Stimulated activated naive CD4-positive, alpha-beta T cell (primary cell): ENCODE measurements at regions not wholly inside any gene's neighbourhood (a gene's known extent, or its start where the extent isn't known, plus 50 kb on each side); places are given as distances from the start of the nearest gene placed in this dataset.

Source experiments
- DNase-seq, 6 experiments: peaks; one replicate each; lab custom pipeline; 2025; lab: John Stamatoyannopoulos, UW

DNA sequence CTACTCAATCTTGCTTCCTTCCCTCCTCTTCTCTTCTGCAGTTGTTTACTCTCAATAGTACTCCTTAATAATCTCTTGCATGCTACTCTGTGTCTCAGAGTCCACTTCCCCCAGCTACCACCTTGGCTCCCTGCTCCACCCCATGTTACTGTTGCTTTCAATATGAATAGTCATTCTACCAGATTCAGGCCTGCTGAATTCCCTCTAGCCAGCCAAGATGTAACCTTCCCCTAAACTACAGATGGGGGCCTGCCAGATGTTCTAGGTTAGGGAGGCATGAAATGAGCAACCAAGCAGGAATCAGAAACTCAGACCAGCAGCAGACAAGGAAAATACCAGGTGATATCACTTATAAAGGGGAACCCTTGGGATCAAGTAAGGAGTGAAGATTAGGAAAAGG lies 392.1 kb upstream of the DDHD1 start:
- DNase-seq = no peak

DNA sequence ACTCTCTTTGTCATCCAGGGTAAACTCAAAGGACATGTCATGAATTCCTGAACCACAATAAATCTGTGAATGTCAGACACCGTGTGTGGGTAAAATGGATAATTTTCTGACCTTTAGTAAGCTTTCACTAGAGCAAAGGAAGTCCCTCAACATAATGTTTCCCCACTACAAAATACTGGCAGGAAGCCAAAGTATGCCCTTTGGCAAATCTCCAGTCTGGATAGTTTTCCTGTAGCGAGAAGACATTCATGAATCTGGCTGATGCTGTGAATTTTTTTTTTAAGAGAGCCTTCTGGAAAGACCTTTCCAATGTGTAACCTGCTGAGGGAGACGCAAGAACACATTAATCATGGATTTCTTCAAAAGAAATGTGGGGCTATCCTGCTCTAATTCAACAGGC lies 389.6 kb upstream of the DDHD1 start:
- DNase-seq = no peak

DNA sequence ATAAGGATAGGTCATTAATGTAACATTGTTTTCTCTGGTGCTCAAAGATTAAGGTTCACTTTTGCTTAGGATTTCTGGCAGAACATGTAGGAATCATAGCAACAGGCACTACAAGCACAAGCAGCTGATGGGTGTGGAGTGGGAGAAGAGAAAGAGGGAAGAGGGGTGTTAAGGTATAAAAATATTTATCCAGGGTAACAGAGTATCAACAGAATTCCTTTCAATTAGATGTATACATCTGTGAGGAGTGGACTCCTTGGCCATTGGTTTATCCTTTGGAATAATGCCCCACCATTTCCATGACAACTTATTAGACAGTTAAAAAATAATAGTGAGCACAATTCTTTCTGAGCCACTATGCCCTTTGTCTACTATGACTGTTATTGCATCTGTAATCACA lies 388.3 kb upstream of the DDHD1 start:
- no peak for DNase-seq

DNA sequence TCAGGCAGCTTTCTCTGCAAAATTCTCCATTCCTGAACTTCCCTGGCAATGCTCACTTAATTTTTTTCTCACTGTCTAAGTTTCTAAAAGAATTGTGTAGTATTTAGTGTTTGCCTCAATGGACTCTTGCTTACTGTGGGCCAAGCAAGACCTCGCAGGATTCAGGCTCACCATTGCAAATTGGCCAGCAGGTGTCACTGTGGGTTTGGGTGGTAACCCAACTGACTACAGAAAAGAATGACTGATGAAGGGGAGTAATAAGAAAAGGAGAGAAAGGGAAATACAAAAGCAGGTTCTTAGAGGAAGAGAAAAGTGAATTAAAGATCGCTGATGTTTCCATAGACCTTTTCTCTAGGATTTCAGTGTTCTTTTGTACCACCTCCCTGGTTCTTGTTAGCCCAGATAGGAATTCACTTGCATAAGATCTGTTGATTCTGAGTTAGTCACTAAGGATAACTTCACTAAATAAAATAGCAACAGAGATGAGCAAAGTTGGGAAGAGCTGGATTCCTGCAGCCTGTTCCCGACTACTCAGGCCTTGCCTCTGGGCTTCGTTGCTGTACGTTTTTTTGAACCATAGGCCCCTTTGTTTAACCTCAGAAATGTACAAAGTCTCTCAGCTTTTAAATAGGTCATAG lies 386.5 kb upstream of the DDHD1 start:
- peak in 3 of 6 experiments; percentile 2 to 6 (median 4) for DNase-seq

DNA sequence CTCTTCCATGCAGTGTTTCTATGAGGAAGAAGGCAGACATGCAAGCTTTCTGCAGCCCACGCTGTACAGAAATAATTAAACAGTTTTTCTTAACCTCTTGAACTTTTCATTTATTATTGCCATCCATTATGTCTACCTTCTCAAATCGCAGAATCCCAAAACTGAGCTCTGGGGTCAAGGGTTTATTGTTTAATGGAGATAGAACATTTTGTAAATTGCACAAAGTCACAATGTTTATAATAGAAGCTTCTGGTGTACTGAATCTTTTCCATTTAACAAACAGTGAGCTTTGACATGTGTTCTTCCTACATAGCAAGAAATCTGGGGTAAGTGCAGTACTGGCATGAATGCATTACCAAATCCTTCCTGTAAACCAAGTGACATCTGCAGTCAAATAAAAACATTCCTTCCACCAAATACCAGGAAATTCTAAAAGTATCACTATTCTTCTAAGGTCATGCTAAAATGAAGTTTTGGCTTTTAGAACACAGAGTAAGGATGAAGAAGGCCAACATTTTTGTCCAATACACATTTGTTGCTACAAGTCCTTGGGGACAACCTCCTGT lies 385.3 kb upstream of the DDHD1 start:
- no peak for DNase-seq

DNA sequence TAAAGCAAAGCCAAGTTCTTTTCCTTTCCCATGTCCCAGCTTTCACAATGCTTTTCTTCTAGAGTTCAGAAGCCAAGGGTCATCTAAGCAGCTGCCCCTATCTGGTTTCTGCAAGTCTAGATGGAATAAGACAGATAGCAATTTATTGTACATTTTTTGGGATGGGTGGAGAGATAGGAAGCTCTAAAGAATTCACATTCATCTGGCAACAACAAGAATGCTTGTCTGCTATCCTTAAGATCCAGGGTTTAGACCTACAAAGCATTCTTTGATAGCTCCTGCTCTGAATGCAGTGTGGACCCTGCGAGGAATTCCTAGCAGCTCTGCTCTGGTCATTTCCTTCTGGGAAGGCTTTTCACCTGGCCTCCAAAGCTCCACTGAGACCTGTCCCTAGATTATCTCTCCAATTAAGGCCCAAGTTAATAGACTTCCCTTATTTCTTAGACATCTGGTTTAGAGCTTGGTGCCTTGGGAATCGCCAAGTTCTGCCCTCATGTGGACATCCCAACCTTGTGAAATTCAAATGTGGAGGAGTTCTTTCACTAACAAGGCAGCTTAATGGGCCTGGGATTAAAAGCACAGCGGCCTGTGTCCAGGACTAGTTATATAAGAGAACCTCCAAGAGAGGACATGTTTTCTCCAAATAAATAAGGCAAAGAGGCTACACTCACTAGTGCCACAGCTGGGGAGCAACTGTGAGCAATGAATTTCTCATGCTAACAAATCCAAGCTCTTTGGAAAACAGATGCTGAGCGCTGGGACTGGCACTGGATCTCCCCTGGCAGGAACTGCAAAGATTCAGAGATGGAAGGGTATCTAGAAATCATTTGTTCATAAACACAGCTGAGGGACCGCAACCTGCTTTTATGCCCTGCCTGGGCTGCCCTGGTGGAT lies 384.5 kb upstream of the DDHD1 start:
- DNase-seq = no peak

DNA sequence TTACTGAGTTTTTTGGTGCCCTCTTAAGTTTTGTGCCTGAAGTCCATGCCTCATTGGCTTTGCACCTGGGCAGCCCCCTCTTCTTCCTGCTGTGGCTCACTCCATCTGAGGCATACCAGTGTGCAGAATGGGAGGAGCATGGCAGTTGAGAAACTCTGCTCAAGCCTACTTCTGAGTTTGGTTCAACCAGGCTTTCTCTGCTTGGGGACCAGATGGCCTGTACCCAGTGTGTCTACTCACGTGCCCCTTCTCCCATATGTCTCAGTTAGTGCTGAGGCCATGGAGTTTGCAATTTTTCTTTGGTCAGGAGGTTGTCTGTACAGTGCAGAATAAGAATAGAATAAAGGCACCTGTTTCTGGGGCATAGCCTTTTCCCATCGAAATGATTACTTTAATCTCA lies 383.3 kb upstream of the DDHD1 start:
- no peak for DNase-seq

DNA sequence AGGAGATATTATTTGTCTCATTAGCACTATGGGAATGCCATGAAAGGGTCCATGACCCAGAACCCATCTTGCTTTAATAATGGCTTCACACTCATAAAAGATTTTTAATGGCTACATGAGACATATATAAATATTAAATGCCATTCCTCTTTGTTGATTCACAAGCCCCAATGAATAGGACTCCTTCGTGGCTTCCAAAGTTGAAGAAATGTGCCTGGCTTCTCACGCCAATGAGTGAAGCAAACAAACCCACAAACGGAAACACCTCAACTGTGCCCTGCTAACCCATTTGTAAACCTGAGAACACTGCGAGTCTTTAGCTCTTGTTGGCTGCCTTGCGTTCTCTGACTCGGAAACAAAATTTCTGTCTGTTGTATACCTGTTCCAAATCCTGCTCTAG lies 381.7 kb upstream of the DDHD1 start:
- no peak for DNase-seq

DNA sequence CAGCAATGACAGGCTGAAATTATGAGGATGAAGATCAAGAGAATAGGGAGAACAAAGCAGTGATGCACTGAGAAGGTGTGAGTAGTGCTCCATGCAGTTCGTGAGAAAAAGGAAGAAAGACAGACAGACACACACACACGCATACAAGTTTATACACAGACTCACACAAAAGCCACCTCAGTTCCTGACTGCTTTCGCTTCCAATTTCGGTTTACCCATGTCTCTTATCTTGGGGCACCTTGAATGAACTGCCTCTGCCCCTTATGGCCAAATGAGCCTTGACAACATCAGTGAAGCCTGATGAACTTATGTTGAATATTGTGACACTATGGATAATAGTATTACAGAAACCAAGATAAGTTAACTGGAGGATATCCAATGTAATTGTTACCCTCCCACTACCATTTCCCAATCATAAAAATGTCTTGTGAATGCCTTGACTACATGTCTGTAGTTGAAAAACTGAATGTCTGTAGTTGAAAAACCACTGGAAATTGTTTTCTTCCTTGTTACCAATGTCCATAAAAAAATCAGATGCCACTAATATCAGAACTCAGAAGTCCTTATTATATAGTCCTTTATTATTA lies 380.4 kb upstream of the DDHD1 start:
- no peak for DNase-seq

DNA sequence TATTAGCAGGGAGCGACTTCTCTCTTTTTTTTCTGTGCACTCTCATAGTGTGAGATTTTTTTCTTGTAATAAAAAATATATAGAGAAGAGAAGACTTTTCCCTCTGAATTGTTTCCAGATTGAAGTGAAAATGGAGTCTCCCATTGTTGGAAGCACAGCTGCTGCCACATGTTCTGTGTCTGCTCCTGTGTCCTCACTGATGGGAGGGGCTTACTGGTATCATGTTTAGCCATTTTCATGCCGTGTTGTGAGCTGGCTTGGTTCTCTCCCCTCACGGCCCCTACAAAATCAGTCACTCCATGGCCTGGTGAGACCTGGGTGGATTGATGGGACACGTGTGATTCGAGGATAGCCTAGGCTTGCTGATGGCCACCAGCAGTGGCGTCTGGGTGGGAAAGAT lies 379.7 kb upstream of the DDHD1 start:
- no peak for DNase-seq

DNA sequence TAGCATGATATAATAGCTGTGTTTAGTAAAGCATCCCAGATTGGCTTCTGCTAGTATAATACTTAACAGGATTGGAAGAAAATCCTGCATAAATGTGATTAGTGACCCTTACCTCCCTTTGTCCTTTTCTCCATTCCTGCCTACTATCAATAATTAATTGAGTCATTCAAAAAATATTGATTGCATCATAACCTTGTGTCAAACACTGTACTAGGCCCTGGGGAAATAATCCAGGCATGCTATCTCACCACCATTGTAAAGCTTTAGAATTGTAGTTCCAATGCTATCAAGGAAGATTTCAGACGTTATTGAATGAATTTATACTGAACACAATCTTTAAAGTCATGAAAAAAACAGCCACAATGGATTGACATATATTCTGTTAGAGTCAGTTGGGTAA lies 378.6 kb upstream of the DDHD1 start:
- DNase-seq = no peak

DNA sequence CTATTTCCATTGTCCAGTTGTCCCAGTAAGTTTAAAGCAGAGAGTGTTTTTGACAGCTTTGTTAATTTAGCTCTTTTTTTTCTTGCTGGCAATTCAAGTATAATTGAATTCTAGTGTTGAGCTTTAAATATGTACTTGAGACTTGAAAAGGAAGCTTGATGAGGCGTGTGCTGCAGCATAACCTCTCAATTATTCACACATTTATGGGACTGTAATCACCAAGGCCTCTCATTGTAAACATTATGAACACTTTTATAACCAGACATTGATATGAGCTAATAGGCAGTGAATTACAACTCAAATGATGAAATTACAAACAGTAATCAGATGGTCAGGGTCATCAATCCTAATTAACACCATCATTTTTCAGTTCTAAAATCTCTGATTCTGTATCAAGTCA lies 378.0 kb upstream of the DDHD1 start:
- no peak for DNase-seq

DNA sequence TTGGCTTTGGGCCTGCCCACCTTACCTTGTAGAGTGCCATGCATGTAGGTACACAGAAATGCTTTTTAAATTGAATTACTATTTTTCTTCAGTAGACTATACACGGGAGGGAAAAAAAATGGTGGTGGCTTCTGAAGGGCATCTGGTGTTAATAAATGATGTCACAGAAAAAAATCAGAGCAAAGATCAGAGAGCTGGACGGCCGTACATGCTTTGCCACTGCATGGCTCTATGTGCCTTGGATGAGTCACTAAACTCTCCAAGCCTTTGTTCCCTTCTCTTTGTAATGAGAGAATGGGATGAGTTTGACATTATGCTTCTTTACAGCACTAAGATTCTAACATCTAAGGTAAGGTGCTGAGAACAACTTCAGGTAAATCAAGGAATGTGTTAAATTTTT lies 376.4 kb upstream of the DDHD1 start:
- no peak for DNase-seq

DNA sequence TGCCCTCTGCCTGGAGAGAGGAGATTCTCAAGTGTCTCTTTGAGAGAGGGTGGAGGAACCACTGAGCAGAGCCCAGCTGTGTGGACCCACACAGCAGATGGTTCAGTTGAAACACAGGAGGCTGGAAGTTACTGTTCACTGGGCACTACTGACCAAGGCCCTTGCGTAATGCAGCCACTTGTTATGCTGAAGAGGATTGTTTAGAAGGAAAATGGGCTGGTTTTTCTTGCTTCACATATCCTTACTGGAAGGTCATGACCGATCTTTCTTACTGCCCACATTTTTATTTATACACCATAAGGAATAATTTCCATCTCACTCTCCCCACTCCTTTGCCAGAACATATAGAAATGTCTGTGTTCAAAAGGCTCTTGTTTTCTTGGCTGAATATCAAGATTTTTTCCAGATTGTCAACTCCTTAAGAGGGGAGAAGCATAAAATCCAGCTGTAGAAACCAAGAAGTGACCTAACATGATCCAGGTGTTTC lies 375.1 kb upstream of the DDHD1 start:
- DNase-seq = no peak

DNA sequence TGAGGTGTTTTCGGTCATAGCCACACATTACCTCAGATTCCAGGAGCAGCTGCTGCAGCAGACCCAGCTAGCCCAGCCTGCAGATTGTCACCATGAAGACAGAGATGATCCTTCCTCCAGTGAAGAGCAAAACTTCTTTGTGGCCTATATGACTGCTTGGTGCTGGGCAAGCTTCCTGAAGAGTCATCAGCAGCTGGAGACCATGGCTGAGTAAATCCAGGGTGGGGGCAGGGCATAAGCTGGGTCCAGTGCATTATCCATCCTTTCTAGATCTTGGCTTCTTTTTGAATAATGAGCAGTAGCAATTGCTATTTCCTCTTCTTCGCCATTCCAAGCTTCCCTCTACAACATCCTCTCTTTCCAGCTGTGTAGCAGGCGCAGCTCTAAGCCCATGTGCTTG lies 373.1 kb upstream of the DDHD1 start:
- DNase-seq = no peak

DNA sequence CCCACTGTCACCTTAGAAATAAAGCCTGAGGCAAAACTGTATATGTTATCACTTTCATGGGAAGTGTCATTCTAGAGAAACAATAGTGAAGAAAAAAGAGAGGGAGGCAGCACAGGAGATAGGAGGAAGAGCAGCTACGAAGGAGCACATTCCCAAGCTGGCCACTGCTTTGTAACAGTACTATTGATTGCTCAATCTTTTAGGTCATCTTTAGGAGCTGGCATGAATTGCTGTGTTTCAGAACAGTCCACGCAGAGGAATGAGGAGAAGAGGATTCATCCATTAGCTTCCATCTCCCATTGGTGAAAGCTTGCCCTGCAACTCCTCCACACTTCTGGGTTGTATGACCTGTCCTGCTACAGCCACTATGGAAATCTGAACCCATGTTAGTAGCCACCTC lies 372.5 kb upstream of the DDHD1 start:
- no peak for DNase-seq

DNA sequence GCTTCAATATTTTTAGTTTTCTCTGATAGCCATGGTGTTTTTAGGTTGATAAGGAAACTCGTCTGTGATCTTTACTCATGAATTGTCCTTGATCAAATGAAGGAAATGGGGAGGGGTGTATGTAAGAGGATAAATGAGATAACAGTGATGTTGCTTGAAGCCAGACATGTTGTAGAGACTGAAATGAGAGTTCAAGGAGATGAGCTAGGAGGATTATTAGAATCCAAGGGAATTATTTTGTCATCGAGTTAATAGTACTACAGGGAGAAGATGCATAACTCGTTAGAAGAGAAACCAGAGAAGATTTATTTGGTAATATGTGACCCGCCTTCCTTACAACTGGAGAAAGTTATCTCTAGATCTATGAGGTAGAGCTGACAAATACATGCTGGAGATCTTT lies 371.3 kb upstream of the DDHD1 start:
- no peak for DNase-seq

DNA sequence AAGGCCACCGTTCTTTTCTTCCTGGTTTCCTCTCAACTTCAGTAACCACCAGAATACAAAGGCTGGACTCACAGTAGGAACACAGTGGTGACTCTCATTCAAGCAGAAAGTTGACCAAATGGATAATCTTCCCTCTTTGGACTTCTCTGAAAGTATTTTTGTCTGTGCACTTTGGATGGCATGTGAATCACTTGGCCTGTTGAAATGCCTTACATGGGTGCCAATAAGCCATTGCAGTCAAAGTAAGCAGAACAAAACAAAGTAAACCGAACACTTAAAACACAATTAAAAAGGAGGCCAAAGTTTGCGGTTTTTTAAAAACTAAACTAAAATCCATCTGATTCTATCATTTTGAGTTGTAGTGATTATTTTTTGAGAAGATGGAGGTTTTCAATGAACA lies 370.1 kb upstream of the DDHD1 start:
- DNase-seq = no peak

DNA sequence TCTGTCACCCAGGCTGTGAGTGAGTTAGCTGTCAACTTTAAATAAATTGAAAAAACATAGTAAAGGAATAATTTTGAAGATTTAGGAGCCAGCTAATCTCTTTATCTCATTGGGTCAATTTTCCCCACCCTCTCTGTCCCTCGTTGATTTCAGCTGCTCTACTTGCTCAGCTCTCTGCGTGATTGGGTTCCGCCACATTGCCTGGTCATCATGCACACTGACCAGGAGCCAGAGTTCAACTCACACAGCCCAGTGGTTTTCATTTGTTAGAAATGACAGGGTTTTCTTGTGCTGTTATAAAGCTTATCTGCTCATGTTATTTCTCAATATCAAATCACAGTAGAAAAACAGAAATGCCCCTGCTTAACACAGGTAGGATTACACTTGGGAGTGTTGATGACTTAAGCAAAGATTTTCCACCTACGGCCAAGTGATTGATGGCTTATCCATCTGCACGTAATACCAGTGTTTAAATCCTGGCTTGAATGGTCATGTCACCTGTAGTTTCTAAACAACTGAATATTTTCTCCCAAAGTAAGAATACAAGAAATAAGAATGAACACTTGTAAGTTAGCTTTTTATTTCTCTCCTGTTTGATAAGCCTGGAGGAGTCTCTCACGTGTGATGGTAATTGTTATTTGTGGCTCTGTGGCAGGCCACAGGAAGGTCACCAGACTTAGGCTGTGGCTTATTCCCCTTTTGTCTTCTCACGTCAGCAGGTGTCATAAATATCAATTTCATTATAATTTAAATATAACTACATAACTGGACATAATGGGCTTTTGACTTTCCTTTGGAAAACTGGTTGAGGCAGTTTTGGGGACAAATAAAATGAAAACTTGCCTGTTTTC lies 367.2 kb upstream of the DDHD1 start:
- DNase-seq = no peak

DNA sequence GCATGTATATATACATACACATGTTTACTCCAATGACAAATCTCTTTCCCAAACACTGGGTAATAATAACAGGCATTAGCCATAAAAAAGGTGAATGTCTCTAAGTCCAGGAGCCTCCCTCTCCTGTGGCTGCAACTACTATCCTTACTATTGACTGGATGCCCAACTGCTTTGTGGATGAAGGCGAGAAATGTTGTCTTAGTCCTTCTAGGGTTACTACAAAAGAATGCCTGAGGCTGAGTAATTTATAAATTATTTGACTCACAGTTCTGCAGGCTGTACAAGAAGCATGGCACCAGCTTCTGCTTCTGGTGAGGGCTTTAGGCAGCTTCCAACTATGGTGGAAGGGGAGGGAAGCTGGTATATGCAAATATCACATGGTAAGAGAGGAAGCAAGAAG lies 366.0 kb upstream of the DDHD1 start:
- no peak for DNase-seq

DNA sequence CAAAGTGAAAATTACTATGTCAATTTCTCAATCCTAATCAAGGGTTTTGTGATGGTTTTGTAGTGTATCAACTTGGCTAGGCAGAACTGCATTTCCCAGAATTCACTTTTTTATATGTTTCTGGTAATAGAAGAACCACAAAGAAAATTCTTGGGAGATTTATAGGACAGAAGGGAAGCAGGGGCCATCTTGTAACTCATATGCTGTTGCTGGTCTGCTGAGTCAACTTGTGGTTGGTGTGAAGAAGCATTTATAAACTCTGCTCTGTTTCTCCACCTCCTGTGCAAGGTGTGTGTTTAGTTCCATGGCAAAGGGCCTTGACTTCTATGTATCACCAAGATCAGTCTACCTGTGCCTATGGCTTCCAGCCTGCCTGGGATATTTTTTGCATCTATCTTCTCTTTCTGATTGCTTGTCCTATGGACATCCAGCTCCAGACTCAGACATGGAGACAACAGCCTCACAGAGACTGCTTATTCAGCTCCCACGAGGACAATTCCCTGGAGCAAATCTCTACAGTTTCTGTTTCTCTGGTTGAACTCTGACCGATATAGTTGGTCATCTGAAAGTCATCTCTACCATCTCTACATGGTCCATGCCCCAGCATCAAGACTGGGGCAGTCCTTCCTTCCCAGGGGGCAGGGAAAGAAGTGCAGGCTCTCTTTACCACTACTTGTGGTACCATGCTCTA lies 364.3 kb upstream of the DDHD1 start:
- no peak for DNase-seq
